CMK (cell line): ENCODE measurements at regions not wholly inside any gene's neighbourhood (a gene's known extent, or its start where the extent isn't known, plus 50 kb on each side); places are given as distances from the start of the nearest gene placed in this dataset.
"Not testable (repeated sequence)": the region's sequence is repeated elsewhere in the genome, so short reads cannot be mapped to it uniquely, and the experiment has no call there.

ENCODE experiments used
- DNase-seq: peaks from one replicate; pipeline ENCODE4 v3.0.0-alpha.2; 2010; ENCODE audit warnings: low read depth

- no peak for DNase-seq
Measured at GRCh38 chr22:49697047-49697446, 130.6 kb downstream of the BRD1 start.

GRCh38 chr22:49694462-49695260, 133.0 kb downstream of the BRD1 start:
- no peak for DNase-seq

GRCh38 chr22:49693848-49694247, 133.8 kb downstream of the BRD1 start:
- no peak for DNase-seq

- DNase-seq: no peak
Measured at GRCh38 chr22:49693416-49693815, 134.3 kb downstream of the BRD1 start.

- DNase-seq: no peak
Measured at GRCh38 chr22:49692499-49693225, 135.0 kb downstream of the BRD1 start.

- no peak for DNase-seq
Measured at GRCh38 chr22:49691256-49691655, 136.4 kb downstream of the BRD1 start.

- no peak for DNase-seq
Measured at GRCh38 chr22:49690454-49690853, 137.2 kb downstream of the BRD1 start.

- DNase-seq: no peak
Measured at GRCh38 chr22:49689858-49690257, 137.8 kb downstream of the BRD1 start.

- DNase-seq: no peak
Measured at GRCh38 chr22:49689255-49689770, 138.4 kb downstream of the BRD1 start.

- no peak for DNase-seq
Measured at GRCh38 chr22:49688516-49689254, 139.0 kb downstream of the BRD1 start.

GRCh38 chr22:49687786-49688515, 139.7 kb downstream of the BRD1 start:
- no peak for DNase-seq

- no peak for DNase-seq
Measured at GRCh38 chr22:49687333-49687732, 140.3 kb downstream of the BRD1 start.

- DNase-seq: no peak
Measured at GRCh38 chr22:49686495-49687219, 141.0 kb downstream of the BRD1 start.

- no peak for DNase-seq
Measured at GRCh38 chr22:49685686-49686085, 142.0 kb downstream of the BRD1 start.

GRCh38 chr22:49685116-49685515, 142.6 kb downstream of the BRD1 start:
- DNase-seq: no peak

GRCh38 chr22:49683032-49683431, 144.6 kb downstream of the BRD1 start:
- DNase-seq: no peak

GRCh38 chr22:49680819-49681218, 146.9 kb downstream of the BRD1 start:
- DNase-seq: not testable (repeated sequence)

GRCh38 chr22:49678842-49679170, 148.9 kb downstream of the BRD1 start:
- no peak for DNase-seq

GRCh38 chr22:49678137-49678841, 149.4 kb downstream of the BRD1 start:
- DNase-seq: no peak

GRCh38 chr22:49677495-49677889, 150.2 kb downstream of the BRD1 start:
- DNase-seq: no peak
